Nephron (organoid): ENCODE measurements at regions not wholly inside any gene's neighbourhood (a gene's known extent, or its start where the extent isn't known, plus 50 kb on each side); places are given as distances from the start of the nearest gene placed in this dataset.

Source experiments
- H3K27ac Mint-ChIP-seq, 3 experiments: 2 replicates each; pipeline ENCODE4 v1.8.0; 2020; ENCODE audit warnings: mixed read lengths in 3 of 3, mild to moderate bottlenecking in 2 of 3, moderate library complexity in 1 of 3
- H3K27me3 Mint-ChIP-seq: 2 replicates; pipeline ENCODE4 v1.8.0; 2021; ENCODE audit warnings: low read depth, mild to moderate bottlenecking, moderate library complexity, mixed read lengths
- H3K36me3 Mint-ChIP-seq: 2 replicates; pipeline ENCODE4 v1.8.0; 2020; ENCODE audit warnings: low read depth, mixed read lengths
- H3K4me1 Mint-ChIP-seq: 2 replicates; pipeline ENCODE4 v1.8.0; 2020; ENCODE audit warnings: mixed read lengths
- H3K4me3 Mint-ChIP-seq, 3 experiments: 2 replicates each; pipeline ENCODE4 v1.8.0; 2020; ENCODE audit warnings: mild to moderate bottlenecking in 3 of 3, mixed read lengths in 3 of 3, moderate library complexity in 2 of 3
- H3K9me3 Mint-ChIP-seq: 2 replicates; pipeline ENCODE4 v1.8.0; 2020; ENCODE audit warnings: mixed read lengths
- CTCF ChIP-seq, 3 experiments: fragments of 200-600 bp; sonication (generic); IDR thresholded peaks; one replicate each; pipeline ENCODE4 v1.5.0; 2021; ENCODE audit warnings: antibody characterized with exemption in 3 of 3; ENCODE audit not compliant: unreplicated experiment in 3 of 3

DNA sequence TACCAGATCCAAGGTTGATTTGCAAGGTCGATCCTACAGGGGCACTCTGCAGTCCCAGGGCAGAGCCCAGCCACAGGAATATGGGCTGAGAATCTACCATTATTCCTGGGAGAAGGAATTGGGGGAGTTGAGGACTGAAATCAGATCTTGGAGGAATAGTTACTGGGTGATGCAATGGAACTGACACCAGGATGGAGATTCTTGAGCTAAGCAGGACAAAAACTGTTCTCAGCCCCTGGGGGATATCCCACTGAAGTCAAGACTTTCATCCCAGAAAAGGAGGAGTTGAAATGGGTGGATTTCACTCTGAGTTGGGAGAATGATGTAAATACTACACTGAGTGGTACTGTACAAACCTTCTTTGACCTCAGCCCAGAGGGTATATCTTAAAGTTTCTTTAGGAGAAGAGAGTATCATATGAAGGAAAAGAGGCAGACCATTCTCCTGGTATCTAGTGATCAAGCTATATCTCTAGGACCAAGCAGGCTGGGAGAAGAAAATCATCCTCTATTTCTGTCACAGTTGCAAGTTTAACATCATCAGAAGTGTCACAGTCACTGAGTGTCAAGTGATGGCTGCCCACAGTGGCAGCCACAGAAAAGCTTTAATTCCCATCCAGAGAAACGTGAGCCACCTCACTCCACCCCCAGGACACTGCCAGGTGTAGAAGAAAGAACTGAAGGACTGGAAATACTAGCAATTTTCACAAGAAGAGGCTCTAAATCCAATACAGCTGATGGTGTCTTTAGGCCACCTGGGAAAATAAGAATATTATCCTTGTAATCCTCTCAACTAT, 181.9 kb downstream of the NUAK1 start:
- H3K27ac Mint-ChIP-seq = no peak overlapping the region
- H3K9me3 Mint-ChIP-seq = no peaks in the 10 kb centered on the region
- peaks cover 17% of the 10 kb centered on the region for H3K4me1 Mint-ChIP-seq
- no peaks in the 10 kb centered on the region for H3K36me3 Mint-ChIP-seq
- no peaks in the 10 kb centered on the region for H3K27me3 Mint-ChIP-seq
- H3K4me3 Mint-ChIP-seq = no peak overlapping the region
- no peak for TF ChIP-seq CTCF (IDR thresholded peaks at IDR 0.05; ENCODE audit: unreplicated experiment in 3 of 3)

GRCh38 chr12:105960319-105961083, 178.3 kb downstream of the NUAK1 start:
- Mint-ChIP-seq H3K4me1 (peaks cover 14% of the 10 kb centered on the region), H3K9me3 (no peaks in the 10 kb centered on the region), H3K27me3 (no peaks in the 10 kb centered on the region), H3K4me3 (no peak overlapping the region), H3K27ac (peak overlapping the region; percentile 2 to 20 (median 13)), H3K36me3 (no peaks in the 10 kb centered on the region)
- TF ChIP-seq CTCF (IDR thresholded peaks at IDR 0.05; ENCODE audit: unreplicated experiment in 3 of 3) = no peak

DNA sequence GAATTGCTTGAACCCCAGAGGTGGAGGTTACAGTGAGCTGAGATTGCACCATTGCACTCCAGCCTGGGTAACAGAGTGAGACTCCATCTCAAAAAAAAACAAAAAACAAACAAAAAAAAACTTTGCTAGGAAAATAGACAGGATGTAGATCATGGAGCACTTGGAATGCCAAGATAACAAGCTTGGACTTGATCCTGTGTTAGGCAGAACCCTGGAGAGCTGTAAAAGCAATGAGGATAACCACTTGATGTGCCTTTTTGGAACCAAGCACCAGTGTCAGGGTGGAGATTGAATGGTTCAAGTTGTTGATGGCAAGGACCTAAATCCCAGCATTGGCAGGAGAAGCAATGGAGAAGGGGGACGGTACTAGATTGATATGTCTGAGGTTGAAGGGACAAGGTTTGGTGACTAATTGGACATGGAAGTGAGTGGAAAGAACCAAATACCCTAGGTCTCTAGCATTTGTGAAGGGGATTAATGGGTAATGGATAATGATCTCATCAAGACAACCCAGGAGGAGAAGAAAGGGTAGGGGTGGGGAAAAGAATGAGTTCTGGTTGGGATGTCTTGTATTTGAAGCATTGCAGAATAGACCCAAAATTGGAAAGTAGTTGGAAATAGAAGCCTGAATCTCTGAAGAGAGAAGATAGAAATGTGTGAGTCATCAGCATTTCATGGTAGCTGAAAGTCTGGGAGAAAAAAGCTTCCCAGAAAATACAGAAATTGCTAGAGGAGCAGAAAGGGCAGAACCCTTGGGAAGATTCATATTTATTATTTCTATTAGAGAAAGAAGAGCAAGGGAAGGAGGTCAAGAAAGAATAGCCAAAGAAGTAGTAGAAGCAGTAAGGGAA, 176.7 kb downstream of the NUAK1 start:
- no peak for TF ChIP-seq CTCF (IDR thresholded peaks at IDR 0.05; ENCODE audit: unreplicated experiment in 3 of 3)
- no peak overlapping the region for H3K27ac Mint-ChIP-seq
- no peaks in the 10 kb centered on the region for H3K9me3 Mint-ChIP-seq
- no peaks in the 10 kb centered on the region for H3K27me3 Mint-ChIP-seq
- peaks cover 14% of the 10 kb centered on the region for H3K4me1 Mint-ChIP-seq
- no peaks in the 10 kb centered on the region for H3K36me3 Mint-ChIP-seq
- no peak overlapping the region for H3K4me3 Mint-ChIP-seq

GRCh38 chr12:105967038-105967776, 171.5 kb downstream of the NUAK1 start:
- Mint-ChIP-seq H3K27ac (no peak overlapping the region), H3K36me3 (no peaks in the 10 kb centered on the region), H3K27me3 (peaks cover 4% of the 10 kb centered on the region), H3K4me1 (peaks cover 12% of the 10 kb centered on the region), H3K9me3 (peaks cover 9% of the 10 kb centered on the region), H3K4me3 (no peak overlapping the region)
- TF ChIP-seq CTCF (IDR thresholded peaks at IDR 0.05; ENCODE audit: unreplicated experiment in 3 of 3) = no peak

DNA sequence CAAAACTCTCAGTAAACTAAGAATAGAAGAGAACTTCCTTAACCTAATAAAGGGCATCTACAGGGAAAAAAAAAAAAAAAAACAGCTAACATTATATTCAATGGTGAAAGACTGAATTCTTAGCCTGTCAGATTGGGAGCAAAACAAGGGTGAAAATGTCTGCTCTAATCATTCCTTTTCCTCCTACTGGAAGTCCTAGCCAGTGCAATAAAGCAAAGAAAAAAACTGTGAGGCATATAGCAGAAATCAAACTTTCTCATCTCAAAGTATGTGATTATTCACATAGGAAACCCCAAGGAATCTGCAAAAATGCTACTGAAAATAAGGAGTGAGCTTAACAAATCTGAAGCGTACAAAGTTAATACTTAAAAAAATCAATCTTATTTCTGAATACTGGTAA, 170.7 kb downstream of the NUAK1 start:
- Mint-ChIP-seq H3K27ac (no peak overlapping the region), H3K36me3 (no peaks in the 10 kb centered on the region), H3K9me3 (peaks cover 9% of the 10 kb centered on the region), H3K27me3 (peaks cover 4% of the 10 kb centered on the region), H3K4me3 (no peak overlapping the region), H3K4me1 (peaks cover 12% of the 10 kb centered on the region)
- TF ChIP-seq CTCF (IDR thresholded peaks at IDR 0.05; ENCODE audit: unreplicated experiment in 3 of 3) = peak in 1 of 3 experiments; percentile 12
